PFSK-1 (cell line): ENCODE measurements at regions not wholly inside any gene's neighbourhood (a gene's known extent, or its start where the extent isn't known, plus 50 kb on each side); places are given as distances from the start of the nearest gene placed in this dataset.

Source experiments
- FOXP2 ChIP-seq: optimal IDR thresholded peaks from 2 replicates; pipeline ENCODE3; 2011; ENCODE audit warnings: borderline replicate concordance, control low read depth, inconsistent platforms; ENCODE audit not compliant: insufficient read depth; ENCODE audit errors: extremely low read length, extremely low read depth
- POLR2AphosphoS5 ChIP-seq: IDR thresholded peaks from 2 replicates; pipeline ENCODE4 v1.6.1; 2012; ENCODE audit warnings: low read depth, mild to moderate bottlenecking, control low read depth, low read length, moderate library complexity
- REST ChIP-seq, 2 experiments: IDR thresholded peaks; 2 replicates each; pipeline versions ENCODE4 v1.6.1 to v1.8.0; 2011 to 2012; ENCODE audit warnings: low read depth in 2 of 2, low read length in 2 of 2, control low read depth in 1 of 2, inconsistent platforms in 1 of 2, mild to moderate bottlenecking in 1 of 2, moderate library complexity in 1 of 2; ENCODE audit not compliant: insufficient read depth in 1 of 2
- TAF1 ChIP-seq: IDR thresholded peaks from 2 replicates; pipeline ENCODE4 v1.6.1; 2012; ENCODE audit warnings: low read length, control low read depth, borderline replicate concordance; ENCODE audit not compliant: insufficient read depth

GRCh38 chr13:19070398-19070735, 111.3 kb downstream of the TUBA3C start:
- TF ChIP-seq TAF1 = no peak
- no peak for TF ChIP-seq POLR2AphosphoS5
- no peak for TF ChIP-seq FOXP2
- TF ChIP-seq REST (IDR thresholded peaks at IDR 0.05; ENCODE audit: insufficient read depth in 1 of 2, low read depth in 2 of 2, low read length in 2 of 2) = no peak
